Uterus (tissue), 2 donors: ENCODE measurements at regions not wholly inside any gene's neighbourhood (a gene's known extent, or its start where the extent isn't known, plus 50 kb on each side); places are given as distances from the start of the nearest gene placed in this dataset.

Experiments
- POLR2A ChIP-seq, 2 donors: fragments of 450-650 bp; IDR thresholded peaks; one replicate each; pipeline ENCODE4 v1.6.1; 2016; ENCODE audit warnings: antibody characterized with exemption in 2 of 2, mild to moderate bottlenecking in 1 of 2, moderate library complexity in 1 of 2
- TF ChIP-seq, protein P1 (sequence below), 4 experiments: fragments of 200-600 bp in 2 of 4; fragments of 450-650 bp in 2 of 4; sonication (generic) in 2 of 4; IDR thresholded peaks; one replicate each; pipeline ENCODE4 v1.5.1; 2016 to 2019; ENCODE audit warnings: antibody characterized with exemption in 4 of 4, mild to moderate bottlenecking in 2 of 4, moderate library complexity in 1 of 4

- TF ChIP-seq, protein P1, sequence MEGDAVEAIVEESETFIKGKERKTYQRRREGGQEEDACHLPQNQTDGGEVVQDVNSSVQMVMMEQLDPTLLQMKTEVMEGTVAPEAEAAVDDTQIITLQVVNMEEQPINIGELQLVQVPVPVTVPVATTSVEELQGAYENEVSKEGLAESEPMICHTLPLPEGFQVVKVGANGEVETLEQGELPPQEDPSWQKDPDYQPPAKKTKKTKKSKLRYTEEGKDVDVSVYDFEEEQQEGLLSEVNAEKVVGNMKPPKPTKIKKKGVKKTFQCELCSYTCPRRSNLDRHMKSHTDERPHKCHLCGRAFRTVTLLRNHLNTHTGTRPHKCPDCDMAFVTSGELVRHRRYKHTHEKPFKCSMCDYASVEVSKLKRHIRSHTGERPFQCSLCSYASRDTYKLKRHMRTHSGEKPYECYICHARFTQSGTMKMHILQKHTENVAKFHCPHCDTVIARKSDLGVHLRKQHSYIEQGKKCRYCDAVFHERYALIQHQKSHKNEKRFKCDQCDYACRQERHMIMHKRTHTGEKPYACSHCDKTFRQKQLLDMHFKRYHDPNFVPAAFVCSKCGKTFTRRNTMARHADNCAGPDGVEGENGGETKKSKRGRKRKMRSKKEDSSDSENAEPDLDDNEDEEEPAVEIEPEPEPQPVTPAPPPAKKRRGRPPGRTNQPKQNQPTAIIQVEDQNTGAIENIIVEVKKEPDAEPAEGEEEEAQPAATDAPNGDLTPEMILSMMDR (IDR thresholded peaks at IDR 0.05) = no peak
- TF ChIP-seq POLR2A (IDR thresholded peaks at IDR 0.05) = no peak
These were observed 244.4 kb upstream of the RAI14 start for GRCh38 chr5:34411470-34412346.
